GM18861 (cell line): ENCODE measurements at regions not wholly inside any gene's neighbourhood (a gene's known extent, or its start where the extent isn't known, plus 50 kb on each side); places are given as distances from the start of the nearest gene placed in this dataset.

Experiments used
- ATAC-seq: cut with Tn5 transposase; IDR thresholded peaks from one replicate; pipeline ENCODE4 v1.9.1; 2021; ENCODE audit not compliant: unreplicated experiment

DNA sequence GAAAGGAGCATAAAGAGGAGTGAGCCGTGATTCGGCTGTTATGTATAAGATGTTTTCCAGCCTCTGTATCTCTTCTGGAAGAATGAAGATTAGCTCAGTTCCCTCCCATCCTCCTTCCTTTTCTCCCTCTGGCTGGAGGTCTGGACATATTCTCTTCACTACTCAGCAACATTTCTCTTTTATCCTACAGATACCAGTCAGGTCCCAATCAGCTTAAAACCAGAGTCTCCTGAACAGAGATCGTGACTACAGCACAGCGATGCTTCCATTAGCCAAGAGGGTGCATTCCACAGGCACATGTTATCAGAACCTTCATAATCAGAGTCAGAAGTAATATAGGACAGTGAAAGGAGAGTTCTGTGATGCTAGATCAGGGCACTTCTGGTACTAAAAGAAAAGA lies 133.9 kb upstream of the SOX4 start:
- no peak for ATAC-seq

DNA sequence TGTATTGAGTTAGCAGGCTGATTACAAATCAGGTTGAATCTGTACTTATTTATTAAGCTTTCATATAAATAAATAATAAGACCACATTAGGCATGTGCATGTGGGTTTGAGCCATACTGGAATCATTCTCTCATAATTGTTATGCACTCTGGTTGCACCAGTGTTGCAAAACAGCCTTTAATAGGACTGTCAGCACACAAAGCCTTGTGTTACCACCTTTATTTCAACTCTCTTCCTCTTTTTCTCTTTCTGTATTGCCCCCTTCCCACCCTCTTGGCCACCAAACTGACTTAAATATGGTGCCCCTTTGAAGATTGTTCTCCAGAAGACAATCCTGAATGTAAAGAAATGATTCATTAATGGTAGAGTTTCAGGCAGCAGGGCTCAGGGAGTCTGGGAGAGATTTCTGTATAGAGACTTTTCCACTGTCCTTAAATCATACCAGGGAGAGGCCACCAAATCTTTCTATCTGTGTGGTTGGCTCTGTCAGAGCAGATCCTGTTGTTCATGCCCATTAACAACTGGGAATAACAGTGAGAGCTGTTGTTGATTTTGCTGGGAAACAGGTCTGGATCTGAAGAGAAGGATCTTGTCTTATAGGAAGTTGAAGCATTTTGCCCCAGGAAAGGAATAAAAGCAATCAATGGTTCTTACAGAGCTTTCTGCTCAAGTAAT lies 131.6 kb upstream of the SOX4 start:
- ATAC-seq, result no peak

GRCh38 chr6:21462519-21462852 lies 131.1 kb upstream of the SOX4 start:
- no peak for ATAC-seq

DNA sequence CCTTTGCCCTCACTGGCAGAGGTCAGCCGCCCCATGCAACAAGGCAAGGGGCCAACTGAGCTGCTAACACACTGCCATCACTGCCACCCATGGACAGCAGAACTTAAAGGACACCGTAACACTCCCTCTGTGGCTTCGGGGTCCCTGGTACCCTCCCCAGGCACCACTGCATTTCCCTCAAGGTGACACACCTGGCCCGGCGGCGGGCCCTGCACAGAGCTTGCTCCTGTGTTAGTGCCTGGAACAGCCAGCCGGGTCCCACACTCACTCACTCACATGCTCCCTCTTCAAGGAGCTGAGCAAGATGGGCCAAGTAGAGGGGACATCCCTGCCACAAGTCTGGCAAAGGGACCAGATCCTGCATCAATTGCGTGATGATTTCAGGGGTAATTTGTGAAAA lies 126.5 kb upstream of the SOX4 start:
- no peak for ATAC-seq

GRCh38 chr6:21468461-21468860 lies 125.1 kb upstream of the SOX4 start:
- no peak for ATAC-seq

GRCh38 chr6:21469213-21469612 lies 124.3 kb upstream of the SOX4 start:
- no peak for ATAC-seq

- no peak for ATAC-seq
These were observed 117.4 kb upstream of the SOX4 start for GRCh38 chr6:21476112-21476511.

DNA sequence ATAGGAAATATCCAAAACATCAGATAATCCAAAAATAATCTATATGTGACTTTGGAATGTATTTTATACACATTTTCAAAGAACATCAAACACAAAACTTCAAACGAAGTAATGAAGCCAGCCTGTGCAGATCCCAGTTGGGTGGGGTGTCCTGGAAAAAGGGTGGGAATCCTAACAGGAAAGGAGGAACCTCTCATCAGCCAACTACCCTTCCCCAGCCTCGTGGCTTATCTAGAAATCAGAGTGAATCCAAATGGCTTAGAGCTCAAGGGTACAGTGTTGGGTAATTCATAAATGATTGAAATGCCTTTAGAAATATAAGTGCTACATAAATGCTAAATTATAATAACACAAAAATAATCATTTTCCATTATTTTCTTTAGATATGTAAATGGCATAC lies 115.1 kb upstream of the SOX4 start:
- no peak for ATAC-seq

DNA sequence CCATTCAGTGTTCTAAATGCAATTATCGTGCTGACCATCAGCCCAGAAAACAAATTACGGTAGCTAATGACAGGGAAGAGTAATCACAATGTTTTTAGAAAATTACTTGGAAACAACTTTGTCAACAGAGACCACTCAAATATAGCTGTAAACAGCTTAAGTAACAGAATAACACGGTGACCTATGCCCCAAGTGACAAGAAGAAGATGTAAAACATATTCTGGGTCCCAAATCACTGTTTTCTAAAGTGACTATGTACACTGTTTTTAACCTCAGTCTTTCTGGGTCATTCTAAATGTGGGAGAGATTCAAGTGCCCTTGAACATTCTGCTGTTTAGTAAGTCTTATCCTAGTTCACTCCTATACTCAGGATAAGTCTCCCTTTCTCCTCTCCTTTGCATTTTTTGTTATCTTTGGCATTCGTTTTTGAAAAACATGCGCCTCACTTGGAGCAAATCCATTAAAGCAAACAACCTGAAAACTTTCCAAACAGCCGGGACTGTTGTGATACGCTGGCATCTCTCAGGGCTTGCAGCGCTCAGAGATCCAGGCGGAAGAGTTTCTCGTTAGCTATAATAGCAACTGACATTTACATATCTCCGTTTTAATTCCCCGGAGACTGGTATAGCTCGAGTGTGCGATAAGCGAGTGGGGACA lies 114.5 kb upstream of the SOX4 start:
- no peak for ATAC-seq

DNA sequence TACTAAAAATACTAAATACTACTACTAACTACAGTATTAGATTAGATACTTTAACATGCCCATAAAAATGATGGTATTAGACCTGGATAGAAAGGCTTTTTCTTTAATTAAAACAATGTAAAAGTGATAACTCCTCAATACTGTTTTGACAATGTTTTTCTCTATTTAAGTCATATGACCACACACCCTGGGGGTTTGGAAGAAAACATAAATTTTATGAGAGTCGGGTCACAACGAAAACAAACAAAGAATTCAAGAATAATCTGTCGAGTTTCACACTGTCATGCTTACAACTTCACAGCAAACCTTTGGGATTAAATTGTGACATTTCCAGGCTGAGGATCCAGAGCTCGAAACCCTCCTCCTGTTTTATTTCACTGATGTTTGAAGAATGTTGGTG lies 107.4 kb upstream of the SOX4 start:
- no peak for ATAC-seq

- no peak for ATAC-seq
These were observed 103.7 kb upstream of the SOX4 start for GRCh38 chr6:21489826-21490225.

- ATAC-seq, result no peak
These were observed 101.6 kb upstream of the SOX4 start for GRCh38 chr6:21491955-21492354.

- no peak for ATAC-seq
These were observed 99.0 kb upstream of the SOX4 start for GRCh38 chr6:21494505-21494904.

- no peak for ATAC-seq
These were observed 97.4 kb upstream of the SOX4 start for GRCh38 chr6:21496196-21496595.

- ATAC-seq, result no peak
These were observed 96.8 kb upstream of the SOX4 start for GRCh38 chr6:21496706-21497105.

GRCh38 chr6:21500314-21501020 lies 93.1 kb upstream of the SOX4 start:
- ATAC-seq, result no peak

GRCh38 chr6:21501021-21501354 lies 92.6 kb upstream of the SOX4 start:
- no peak for ATAC-seq

- no peak for ATAC-seq
These were observed 91.7 kb upstream of the SOX4 start for GRCh38 chr6:21501815-21502214.

GRCh38 chr6:21502682-21503081 lies 90.9 kb upstream of the SOX4 start:
- ATAC-seq, result no peak

GRCh38 chr6:21504790-21505189 lies 88.8 kb upstream of the SOX4 start:
- no peak for ATAC-seq

DNA sequence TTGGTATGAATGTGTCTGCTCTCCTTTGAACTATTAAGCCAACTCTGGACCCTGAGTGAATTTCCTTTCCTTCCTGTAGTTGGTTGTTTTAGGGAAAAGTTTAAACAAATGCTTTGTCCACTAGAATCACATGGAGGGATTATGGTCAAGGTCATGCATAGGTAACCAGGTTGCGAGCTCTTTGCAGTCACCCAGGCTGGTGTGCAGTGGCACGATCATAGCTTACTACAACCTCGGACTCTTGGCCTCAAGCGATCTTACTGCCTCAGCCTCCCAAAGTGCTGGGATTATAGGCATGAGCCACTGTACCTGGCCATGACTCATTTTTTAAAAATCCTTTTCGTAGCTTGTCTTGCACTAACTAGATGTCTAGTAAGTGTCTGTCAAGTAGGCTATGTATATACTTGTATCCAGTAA lies 88.0 kb upstream of the SOX4 start:
- no peak for ATAC-seq

- ATAC-seq, result no peak
These were observed 87.4 kb upstream of the SOX4 start for GRCh38 chr6:21506126-21506525.

- ATAC-seq, result no peak
These were observed 85.7 kb upstream of the SOX4 start for GRCh38 chr6:21507811-21508210.
